ENCODE measurements at regions not wholly inside any gene's neighbourhood (a gene's known extent, or its start where the extent isn't known, plus 50 kb on each side); places are given as distances from the start of the nearest gene placed in this dataset.

DNA sequence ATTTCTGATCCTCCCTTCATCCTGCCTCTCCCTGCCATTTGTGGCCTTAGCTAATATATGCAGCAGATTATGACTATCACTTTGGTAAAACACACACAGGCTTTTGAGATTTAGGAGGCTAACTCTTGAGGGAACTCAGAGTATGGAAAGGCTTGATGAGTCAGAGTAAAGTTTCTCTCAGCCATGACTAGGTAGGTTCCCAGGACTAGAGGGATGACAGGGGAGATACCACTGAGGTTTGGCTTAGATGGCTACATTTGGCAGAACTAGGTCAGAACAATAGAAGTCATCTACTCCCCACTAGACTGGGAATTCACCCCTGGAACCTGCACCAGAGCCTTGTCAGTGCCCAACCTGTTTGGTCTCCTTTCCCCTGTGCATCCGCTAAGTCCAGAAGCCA, 585.7 kb downstream of the TLL1 start:
- Histone ChIP-seq H3K4me3 (replicated peaks; ENCODE audit: low read depth, low read length) (no peak overlapping the region), H3K27me3 (replicated peaks; ENCODE audit: control insufficient read depth, insufficient read depth, low read length) (no peaks in the 10 kb centered on the region), H3K36me3 (ENCODE audit: control insufficient read depth, insufficient read depth, low read length) (no peaks in the 10 kb centered on the region)
- DNase-seq (ENCODE audit: extremely low read depth, insufficient read length), result no peak
- TF ChIP-seq, protein P1, sequence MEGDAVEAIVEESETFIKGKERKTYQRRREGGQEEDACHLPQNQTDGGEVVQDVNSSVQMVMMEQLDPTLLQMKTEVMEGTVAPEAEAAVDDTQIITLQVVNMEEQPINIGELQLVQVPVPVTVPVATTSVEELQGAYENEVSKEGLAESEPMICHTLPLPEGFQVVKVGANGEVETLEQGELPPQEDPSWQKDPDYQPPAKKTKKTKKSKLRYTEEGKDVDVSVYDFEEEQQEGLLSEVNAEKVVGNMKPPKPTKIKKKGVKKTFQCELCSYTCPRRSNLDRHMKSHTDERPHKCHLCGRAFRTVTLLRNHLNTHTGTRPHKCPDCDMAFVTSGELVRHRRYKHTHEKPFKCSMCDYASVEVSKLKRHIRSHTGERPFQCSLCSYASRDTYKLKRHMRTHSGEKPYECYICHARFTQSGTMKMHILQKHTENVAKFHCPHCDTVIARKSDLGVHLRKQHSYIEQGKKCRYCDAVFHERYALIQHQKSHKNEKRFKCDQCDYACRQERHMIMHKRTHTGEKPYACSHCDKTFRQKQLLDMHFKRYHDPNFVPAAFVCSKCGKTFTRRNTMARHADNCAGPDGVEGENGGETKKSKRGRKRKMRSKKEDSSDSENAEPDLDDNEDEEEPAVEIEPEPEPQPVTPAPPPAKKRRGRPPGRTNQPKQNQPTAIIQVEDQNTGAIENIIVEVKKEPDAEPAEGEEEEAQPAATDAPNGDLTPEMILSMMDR (IDR thresholded peaks at IDR 0.05; ENCODE audit: insufficient read depth, low read length, poor library complexity, severe bottlenecking), result no peak

DNA sequence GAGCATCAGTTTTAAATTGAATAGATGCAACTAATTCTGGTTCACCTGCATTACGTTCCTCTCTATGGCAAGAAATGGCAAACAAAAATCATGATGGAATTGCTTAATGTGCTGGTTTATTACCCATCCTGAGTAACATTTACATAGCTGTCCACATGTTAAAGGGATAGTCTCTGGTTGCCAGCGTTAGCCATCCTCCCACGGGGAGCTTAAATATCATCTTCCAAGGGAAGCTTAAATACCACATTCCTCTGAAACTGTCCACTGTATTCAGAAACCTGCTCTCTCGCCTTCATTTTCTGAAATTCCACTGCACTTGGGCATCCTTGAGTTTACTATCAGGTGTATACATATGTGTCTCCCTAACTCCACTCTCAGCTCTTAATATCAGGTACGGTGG, 586.6 kb downstream of the TLL1 start:
- TF ChIP-seq, protein P1 (IDR thresholded peaks at IDR 0.05; ENCODE audit: insufficient read depth, low read length, poor library complexity, severe bottlenecking), result no peak
- Histone ChIP-seq H3K36me3 (ENCODE audit: control insufficient read depth, insufficient read depth, low read length) (no peaks in the 10 kb centered on the region), H3K4me3 (replicated peaks; ENCODE audit: low read depth, low read length) (no peak overlapping the region), H3K27me3 (replicated peaks; ENCODE audit: control insufficient read depth, insufficient read depth, low read length) (no peaks in the 10 kb centered on the region)
- DNase-seq (ENCODE audit: extremely low read depth, insufficient read length), result no peak

DNA sequence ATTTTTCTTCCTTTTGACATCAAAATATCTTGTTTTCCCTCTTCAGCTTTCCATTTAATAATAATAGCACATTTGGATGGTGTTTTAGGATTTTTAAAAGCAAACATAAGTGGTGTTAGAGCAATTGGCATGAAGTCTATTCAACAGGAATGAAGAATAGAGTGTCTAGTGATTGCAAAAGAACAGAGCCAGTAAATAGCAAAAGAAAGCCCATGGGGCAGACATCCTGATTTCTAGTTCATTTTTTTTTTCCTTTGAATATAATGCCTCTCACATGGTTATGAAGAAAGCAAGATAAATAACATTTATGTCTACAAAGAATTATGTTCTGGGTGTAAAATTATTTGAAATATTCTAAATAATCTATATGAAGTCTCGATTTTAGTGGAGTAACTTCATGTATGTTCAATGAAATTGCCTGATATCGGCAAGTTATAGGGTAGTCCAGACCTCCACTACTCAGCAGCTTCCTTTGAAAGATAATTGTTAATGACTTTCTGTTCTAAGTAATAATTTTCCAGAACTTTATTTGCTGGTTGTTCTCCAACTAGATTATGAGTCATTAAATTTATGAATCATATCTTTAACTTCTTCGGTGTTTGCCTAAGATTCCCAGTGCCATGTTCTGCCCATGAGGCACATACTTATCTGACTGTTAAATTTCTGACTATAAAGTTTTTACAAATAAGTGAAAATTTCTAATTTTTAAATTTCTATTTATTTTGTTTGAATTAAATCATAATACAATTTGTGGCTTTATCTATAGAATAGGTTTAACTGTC, 587.9 kb downstream of the TLL1 start:
- no peaks in the 10 kb centered on the region for H3K36me3 ChIP-seq (ENCODE audit: control insufficient read depth, insufficient read depth, low read length)
- H3K4me3 ChIP-seq (replicated peaks; ENCODE audit: low read depth, low read length), result no peak overlapping the region
- no peaks in the 10 kb centered on the region for H3K27me3 ChIP-seq (replicated peaks; ENCODE audit: control insufficient read depth, insufficient read depth, low read length)
- TF ChIP-seq, protein P1 (IDR thresholded peaks at IDR 0.05; ENCODE audit: insufficient read depth, low read length, poor library complexity, severe bottlenecking), result no peak
- no peak for DNase-seq (ENCODE audit: extremely low read depth, insufficient read length)

DNA sequence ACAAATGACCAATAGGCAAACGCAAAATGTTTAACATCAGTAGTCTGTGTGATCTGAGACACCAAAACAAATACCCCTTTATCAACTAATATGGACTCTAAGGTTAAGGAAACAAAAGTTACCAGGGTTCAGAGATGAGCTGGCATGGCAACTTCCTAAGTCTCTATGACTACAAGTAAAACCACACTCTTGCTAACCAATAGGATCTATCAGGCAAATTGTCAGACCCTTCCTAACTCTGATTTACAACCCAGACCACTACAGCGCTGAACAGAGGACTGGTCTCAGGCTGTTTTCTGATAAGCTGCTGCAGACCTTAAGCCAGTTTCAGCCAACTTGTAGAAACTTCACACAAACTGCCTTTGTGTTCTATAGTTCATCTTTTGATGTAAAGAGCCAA, 608.0 kb downstream of the TLL1 start:
- no peak for DNase-seq (ENCODE audit: extremely low read depth, insufficient read length)
- H3K36me3 ChIP-seq (ENCODE audit: control insufficient read depth, insufficient read depth, low read length), result no peaks in the 10 kb centered on the region
- TF ChIP-seq, protein P1 (IDR thresholded peaks at IDR 0.05; ENCODE audit: insufficient read depth, low read length, poor library complexity, severe bottlenecking), result no peak
- no peaks in the 10 kb centered on the region for H3K27me3 ChIP-seq (replicated peaks; ENCODE audit: control insufficient read depth, insufficient read depth, low read length)
- no peak overlapping the region for H3K4me3 ChIP-seq (replicated peaks; ENCODE audit: low read depth, low read length)

DNA sequence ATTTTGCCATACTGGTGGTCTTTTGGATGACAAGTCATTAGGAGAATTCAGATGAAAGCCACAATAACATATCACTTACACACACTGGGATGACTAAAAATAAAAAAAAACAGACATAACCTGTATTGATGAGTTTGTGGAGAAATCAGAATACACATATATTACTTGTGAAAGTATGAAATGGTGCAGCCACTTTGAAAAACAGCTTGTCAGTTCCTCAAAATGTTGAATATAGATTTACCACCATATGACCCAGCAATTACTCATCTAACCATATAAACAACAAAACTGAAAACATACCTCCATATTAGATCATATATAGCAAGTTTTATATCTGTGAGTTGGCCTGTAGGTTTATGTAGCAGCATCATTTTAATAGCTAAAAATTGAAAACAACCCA, 608.7 kb downstream of the TLL1 start:
- no peaks in the 10 kb centered on the region for H3K36me3 ChIP-seq (ENCODE audit: control insufficient read depth, insufficient read depth, low read length)
- DNase-seq (ENCODE audit: extremely low read depth, insufficient read length), result no peak
- no peaks in the 10 kb centered on the region for H3K27me3 ChIP-seq (replicated peaks; ENCODE audit: control insufficient read depth, insufficient read depth, low read length)
- no peak overlapping the region for H3K4me3 ChIP-seq (replicated peaks; ENCODE audit: low read depth, low read length)
- TF ChIP-seq, protein P1 (IDR thresholded peaks at IDR 0.05; ENCODE audit: insufficient read depth, low read length, poor library complexity, severe bottlenecking), result no peak

Data from GM06990 (cell line).